OCI-LY7 (cell line): ENCODE measurements at regions not wholly inside any gene's neighbourhood (a gene's known extent, or its start where the extent isn't known, plus 50 kb on each side); places are given as distances from the start of the nearest gene placed in this dataset.

Experiments
- EZH2phosphoT487 ChIP-seq: fragments of 200-600 bp; sonication (generic); IDR thresholded peaks from 2 replicates; pipeline ENCODE4 v1.6.1; 2018; ENCODE audit warnings: low read depth, borderline replicate concordance, mild to moderate bottlenecking, mixed run types, antibody characterized with exemption, low read length, moderate library complexity, mixed read lengths
- TF ChIP-seq, protein P1 (sequence below): fragments of 200-600 bp; sonication (generic); conservative IDR thresholded peaks from 2 replicates; pipeline ENCODE4 v1.5.1; 2014; ENCODE audit warnings: mild to moderate bottlenecking, antibody characterized with exemption, low read length, moderate library complexity, mixed read lengths

DNA sequence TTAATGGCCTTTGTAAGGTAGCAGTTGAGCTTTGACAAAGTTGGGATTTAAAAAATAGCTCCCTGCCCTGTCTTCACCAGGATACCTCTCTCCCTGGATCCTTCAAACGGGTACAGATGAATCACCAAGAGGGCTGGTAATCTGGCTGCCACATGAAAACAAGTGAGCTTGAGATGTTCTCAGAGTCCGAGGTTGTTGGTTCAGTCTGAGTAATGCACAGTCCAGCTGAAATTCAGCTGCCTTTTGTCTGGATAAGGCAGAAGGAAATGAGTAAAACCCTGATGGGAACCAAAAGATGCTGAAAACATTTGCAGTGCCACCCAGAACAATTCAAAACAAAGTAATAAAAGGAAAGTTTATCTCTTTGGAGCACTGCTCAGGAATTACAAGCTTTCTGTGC lies 86.8 kb downstream of the GJA1 start:
- TF ChIP-seq, protein P1, sequence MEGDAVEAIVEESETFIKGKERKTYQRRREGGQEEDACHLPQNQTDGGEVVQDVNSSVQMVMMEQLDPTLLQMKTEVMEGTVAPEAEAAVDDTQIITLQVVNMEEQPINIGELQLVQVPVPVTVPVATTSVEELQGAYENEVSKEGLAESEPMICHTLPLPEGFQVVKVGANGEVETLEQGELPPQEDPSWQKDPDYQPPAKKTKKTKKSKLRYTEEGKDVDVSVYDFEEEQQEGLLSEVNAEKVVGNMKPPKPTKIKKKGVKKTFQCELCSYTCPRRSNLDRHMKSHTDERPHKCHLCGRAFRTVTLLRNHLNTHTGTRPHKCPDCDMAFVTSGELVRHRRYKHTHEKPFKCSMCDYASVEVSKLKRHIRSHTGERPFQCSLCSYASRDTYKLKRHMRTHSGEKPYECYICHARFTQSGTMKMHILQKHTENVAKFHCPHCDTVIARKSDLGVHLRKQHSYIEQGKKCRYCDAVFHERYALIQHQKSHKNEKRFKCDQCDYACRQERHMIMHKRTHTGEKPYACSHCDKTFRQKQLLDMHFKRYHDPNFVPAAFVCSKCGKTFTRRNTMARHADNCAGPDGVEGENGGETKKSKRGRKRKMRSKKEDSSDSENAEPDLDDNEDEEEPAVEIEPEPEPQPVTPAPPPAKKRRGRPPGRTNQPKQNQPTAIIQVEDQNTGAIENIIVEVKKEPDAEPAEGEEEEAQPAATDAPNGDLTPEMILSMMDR = no peak
- no peak for TF ChIP-seq EZH2phosphoT487
